GM19351 (cell line): ENCODE measurements at regions not wholly inside any gene's neighbourhood (a gene's known extent, or its start where the extent isn't known, plus 50 kb on each side); places are given as distances from the start of the nearest gene placed in this dataset.

Source experiments
- ATAC-seq: cut with Tn5 transposase; IDR thresholded peaks from one replicate; pipeline ENCODE4 v1.9.1; 2021; ENCODE audit warnings: mild to moderate bottlenecking, moderate library complexity; ENCODE audit not compliant: unreplicated experiment

GRCh38 chr21:26784974-26785373 is 60.2 kb downstream of the ADAMTS1 start:
- ATAC-seq: no peak

DNA sequence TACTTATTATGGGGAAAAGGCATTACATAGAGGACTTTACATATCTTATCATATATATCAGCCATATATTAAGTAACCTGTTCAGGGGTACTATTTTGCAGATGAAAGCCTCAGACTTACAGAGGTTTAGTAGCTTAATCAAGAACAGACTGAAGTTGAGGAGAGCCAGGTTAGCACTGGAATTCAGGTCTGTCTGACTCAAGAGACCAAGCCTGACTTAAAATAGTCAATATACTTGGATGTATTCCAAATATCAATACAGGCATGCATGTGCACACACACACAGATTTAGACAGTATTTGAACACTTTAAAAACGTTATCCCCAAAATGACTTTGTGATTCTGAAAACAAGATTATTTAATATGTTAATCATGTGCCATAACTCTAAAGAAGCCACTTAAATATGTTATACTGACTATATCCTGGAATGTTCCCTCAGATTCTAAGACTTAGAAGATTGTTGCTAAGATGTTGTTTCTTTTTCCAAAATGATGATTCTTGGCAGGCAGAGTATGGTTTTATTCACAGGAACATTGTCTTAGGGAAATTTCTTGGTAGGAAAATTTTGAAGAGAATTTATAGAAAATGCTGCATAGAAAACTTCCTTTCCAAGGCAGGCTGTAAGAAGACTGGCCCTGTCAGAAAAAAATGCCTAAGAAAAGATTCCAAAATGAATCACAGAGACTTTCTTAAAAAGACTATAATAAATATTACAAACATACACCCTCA is 61.6 kb downstream of the ADAMTS1 start:
- ATAC-seq: no peak

DNA sequence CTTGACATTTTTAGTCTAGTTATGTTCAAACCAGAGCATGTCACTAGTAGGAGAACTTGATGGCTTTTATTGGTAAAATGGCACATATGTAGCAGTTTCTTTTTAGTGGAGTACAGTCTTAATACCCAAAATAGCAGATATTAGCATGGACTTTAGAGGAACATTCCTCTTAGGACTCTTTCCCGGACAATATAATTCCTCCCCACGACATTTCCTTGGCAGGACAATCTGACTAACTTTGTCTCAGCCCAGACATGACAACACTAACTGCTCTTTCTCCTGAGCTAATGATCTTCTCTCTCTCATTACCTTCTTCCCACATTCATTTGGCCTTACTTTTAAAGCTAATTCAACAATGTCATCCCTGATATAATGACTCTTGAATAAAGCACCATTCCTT is 62.5 kb downstream of the ADAMTS1 start:
- no peak for ATAC-seq

DNA sequence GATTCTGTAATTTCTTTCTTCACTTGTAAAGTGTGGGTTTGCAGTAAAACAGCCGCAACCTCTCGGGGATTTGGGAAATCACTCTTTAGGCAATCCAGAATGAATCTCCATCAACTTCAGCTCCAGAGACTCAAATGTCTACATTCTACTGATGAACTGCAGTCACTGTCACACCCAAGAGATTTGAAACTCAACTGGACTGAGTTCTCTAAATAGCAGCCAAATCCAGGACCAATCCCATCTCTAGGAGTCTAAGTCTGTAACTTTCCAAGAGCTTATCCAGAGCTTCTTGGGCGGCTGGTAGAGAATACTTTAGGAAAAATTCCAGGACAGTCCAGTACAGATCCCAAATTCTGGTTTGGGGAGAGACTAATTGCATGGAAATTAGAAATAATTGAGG is 62.9 kb downstream of the ADAMTS1 start:
- no peak for ATAC-seq

- no peak for ATAC-seq
Measured at GRCh38 chr21:26781331-26781730, 63.9 kb downstream of the ADAMTS1 start.

GRCh38 chr21:26777166-26777565 is 68.0 kb downstream of the ADAMTS1 start:
- ATAC-seq: no peak

DNA sequence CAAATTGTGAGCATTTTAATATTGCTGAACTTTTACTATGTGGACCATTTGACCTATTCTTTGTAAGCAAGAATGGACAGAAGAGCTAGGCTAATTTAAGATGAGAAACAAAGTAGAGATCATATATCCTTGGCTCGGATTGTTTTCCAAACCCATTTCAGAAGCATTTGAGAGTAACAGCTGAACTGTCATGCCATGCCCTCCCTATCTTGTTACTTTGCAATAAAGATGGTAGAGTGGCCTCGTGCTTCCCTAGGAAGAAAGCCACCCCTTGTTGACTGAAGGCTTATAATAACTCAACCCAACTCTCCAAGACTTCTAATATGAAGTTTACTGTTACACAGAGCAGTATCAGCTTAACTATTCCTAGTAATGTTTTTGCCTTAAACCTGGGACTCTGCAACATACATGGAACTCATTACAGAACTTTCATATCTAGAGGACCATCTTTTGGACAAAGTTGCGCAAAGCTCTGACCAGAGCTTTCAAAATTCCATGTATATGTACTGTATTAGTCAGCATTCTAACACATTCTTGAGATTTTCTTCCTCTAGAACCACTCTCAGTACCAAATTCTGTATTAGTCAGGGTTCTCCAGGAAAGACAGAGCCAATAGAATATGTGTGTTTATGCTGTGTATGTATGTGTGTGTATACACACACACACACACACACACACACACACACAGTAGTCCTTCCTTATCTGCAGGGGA is 68.7 kb downstream of the ADAMTS1 start:
- no peak for ATAC-seq

DNA sequence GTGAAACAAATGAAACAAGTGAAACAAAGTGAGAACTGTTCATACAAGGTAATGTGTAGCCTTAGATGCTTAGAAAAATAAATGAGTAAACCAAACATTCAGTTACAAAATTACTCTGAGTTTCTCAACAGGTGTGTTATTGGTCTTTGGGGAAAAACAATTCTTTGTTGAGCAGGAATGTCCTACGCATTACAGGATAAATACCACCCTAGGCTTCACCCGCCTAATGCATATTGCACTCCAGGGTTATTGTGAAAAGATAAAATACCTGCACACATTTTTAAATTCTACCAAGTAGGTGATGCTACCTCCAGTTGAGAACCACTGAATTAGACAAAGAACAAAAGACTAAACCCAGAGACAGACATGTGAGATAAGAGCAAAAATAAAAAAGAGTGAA is 72.2 kb downstream of the ADAMTS1 start:
- no peak for ATAC-seq

DNA sequence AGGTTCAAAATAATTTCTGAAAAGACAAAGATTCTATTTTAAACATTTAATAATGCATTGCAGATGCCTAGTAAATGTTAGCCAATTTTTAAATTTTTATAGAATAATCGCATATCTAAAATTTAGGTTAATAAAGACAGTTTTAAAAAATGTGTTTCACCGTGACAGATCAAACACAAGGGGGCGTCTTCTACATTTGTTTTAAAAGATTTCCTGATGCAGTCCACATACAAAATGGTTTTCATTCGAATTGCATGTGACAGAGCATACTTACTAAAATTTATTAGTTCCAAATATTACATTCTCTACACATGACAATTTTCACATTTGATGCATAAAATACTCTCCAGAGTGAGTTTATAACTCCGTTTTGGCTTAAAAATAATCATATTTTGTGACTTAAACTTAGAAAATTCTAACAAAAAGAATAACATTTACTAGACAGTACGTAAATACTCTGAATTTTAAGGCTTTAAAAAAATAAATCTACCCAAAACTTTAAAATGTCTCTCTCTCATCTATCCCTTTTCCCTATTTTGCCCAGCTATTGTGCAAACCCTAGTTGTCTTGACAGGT is 75.5 kb downstream of the ADAMTS1 start:
- no peak for ATAC-seq

- ATAC-seq: no peak
Measured at GRCh38 chr21:26766826-26767325, 78.3 kb downstream of the ADAMTS1 start.

DNA sequence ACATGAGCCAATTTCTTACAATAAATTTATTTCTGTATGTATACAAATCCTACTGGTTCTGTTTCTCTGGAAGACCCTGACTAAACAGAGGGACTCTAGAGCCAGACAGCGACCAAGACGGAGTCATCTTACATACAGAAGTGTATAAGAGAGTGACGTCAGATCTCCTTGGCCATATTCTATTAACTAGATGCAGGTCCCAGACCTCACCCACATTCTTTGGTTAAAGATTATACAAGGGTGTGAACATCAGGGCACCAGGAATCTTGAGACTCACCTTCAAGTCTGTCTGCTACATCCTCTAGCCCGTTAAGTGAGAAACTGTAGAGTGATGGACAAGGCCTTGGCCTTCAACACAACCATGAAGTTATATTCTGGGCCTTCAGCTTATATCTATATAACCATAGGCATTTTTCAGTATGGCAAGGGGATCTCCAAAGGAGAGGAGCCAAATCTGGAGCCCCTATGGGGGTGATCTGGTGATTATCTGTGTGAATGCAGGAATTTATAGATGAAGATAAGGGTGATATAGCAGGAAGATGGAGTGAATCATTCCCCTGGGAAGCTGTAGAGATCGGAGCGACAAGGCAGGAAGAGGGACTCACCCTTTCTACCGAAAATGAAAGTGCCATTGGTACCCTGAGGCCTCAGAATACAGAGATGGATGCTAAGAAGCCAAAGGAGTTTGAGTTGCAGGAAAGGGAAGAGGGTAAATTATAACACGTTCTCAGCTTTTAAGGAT is 83.9 kb downstream of the ADAMTS1 start:
- ATAC-seq: no peak

DNA sequence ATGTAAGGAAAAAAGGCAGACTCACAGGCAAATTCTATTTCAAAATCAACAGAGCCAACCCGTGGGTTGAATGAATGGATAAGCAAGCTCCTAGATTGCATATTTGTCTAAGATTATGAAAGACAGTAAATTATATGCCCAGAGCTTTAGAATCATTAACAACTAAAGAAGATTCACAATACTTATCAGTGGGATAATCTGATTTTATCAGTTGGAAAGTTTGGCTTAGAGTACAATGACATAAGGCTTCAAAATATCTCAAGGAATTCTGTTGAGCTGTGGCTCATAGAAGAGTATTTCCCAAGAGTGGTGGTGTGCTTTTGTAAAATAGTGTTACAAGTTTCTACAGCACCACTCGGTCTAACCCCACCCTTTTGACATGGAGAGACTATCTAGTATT is 85.5 kb downstream of the ADAMTS1 start:
- no peak for ATAC-seq

- ATAC-seq: no peak
Measured at GRCh38 chr21:26758083-26758880, 86.9 kb downstream of the ADAMTS1 start.

GRCh38 chr21:26756491-26757159 is 88.6 kb downstream of the ADAMTS1 start:
- no peak for ATAC-seq

GRCh38 chr21:26754853-26755252 is 90.4 kb downstream of the ADAMTS1 start:
- ATAC-seq: no peak

GRCh38 chr21:26753822-26754221 is 91.4 kb downstream of the ADAMTS1 start:
- ATAC-seq: no peak

- ATAC-seq: no peak
Measured at GRCh38 chr21:26752849-26753248, 92.4 kb downstream of the ADAMTS1 start.

GRCh38 chr21:26751305-26751704 is 93.9 kb downstream of the ADAMTS1 start:
- ATAC-seq: no peak

DNA sequence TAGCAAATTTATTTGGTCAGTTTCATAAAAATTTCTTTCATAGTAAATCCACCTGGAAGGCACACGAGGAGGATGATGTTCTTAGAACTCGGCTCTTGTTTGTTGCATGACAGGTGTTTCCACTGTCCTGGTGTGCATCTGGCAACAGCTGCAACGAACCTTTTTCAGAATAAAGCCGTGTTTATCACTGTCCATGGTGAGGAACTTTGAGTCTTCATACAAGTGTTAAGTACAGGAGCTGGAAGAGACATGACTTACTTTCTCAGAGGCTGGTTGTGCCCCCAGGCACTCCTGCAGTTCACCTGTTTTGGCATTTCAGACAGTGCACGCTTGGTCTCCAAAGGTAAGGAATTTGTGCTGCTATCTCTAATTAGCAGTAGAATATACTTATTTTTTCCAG is 97.1 kb downstream of the ADAMTS1 start:
- ATAC-seq: no peak

GRCh38 chr21:26747216-26747615 is 98.0 kb downstream of the ADAMTS1 start:
- ATAC-seq: no peak
